ENCODE measurements at regions not wholly inside any gene's neighbourhood (a gene's known extent, or its start where the extent isn't known, plus 50 kb on each side); places are given as distances from the start of the nearest gene placed in this dataset.
"Not testable (repeated sequence)": the region's sequence is repeated elsewhere in the genome, so short reads cannot be mapped to it uniquely, and the experiment has no call there.

GRCh38 chr18:60013148-60013547, 113.4 kb downstream of the PMAIP1 start:
- not testable (repeated sequence) for TF ChIP-seq CTCF (conservative IDR thresholded peaks at IDR 0.05; ENCODE audit: low read length); EZH2phosphoT487 (IDR thresholded peaks at IDR 0.05; ENCODE audit: borderline replicate concordance)

Data from Loucy (cell line).